GM23248 (cell line): ENCODE measurements at regions not wholly inside any gene's neighbourhood (a gene's known extent, or its start where the extent isn't known, plus 50 kb on each side); places are given as distances from the start of the nearest gene placed in this dataset.

Experiments
- DNase-seq: peaks from one replicate; pipeline ENCODE4 v3.0.0-alpha.2; 2015
- H2AFZ ChIP-seq: fragments of 200-600 bp; sonication (generic); 2 replicates; pipeline ENCODE4 v1.6.1; 2016; ENCODE audit warnings: antibody characterized with exemption
- H3F3A ChIP-seq: fragments of 200-600 bp; sonication (generic); 2 replicates; pipeline ENCODE4 v1.6.1; 2016; ENCODE audit warnings: mild to moderate bottlenecking, antibody characterized with exemption, mixed run types; ENCODE audit not compliant: insufficient read depth
- H3K27ac ChIP-seq: fragments of 200-600 bp; sonication (generic); 2 replicates; pipeline ENCODE4 v1.5.1; 2016; ENCODE audit warnings: mild to moderate bottlenecking
- H3K27me3 ChIP-seq: fragments of 200-600 bp; sonication (generic); replicated peaks from 2 replicates; pipeline ENCODE4 v1.6.1; 2016; ENCODE audit warnings: mild to moderate bottlenecking; ENCODE audit not compliant: insufficient read depth
- H3K36me3 ChIP-seq: fragments of 200-600 bp; sonication (generic); 2 replicates; pipeline ENCODE4 v1.6.1; 2016; ENCODE audit warnings: low read depth, mild to moderate bottlenecking
- H3K4me1 ChIP-seq: fragments of 200-600 bp; sonication (generic); 2 replicates; pipeline ENCODE4 v1.6.1; 2016; ENCODE audit warnings: mild to moderate bottlenecking; ENCODE audit not compliant: insufficient read depth
- H3K4me2 ChIP-seq: fragments of 200-600 bp; sonication (generic); one replicate; pipeline ENCODE4 v1.6.1; 2016; ENCODE audit warnings: mild to moderate bottlenecking; ENCODE audit not compliant: unreplicated experiment
- H3K4me3 ChIP-seq: fragments of 200-600 bp; sonication (generic); 2 replicates; pipeline ENCODE4 v1.5.1; 2016; ENCODE audit warnings: mild to moderate bottlenecking
- H3K79me2 ChIP-seq: fragments of 200-600 bp; sonication (generic); 2 replicates; pipeline ENCODE4 v1.6.1; 2016; ENCODE audit warnings: mild to moderate bottlenecking; ENCODE audit not compliant: insufficient read depth
- H3K9ac ChIP-seq: fragments of 200-600 bp; sonication (generic); 2 replicates; pipeline ENCODE4 v1.6.1; 2016; ENCODE audit warnings: mild to moderate bottlenecking
- H3K9me2 ChIP-seq: fragments of 200-600 bp; sonication (generic); 2 replicates; pipeline ENCODE4 v1.6.1; 2016; ENCODE audit warnings: mixed run types, mild to moderate bottlenecking, moderate library complexity; ENCODE audit not compliant: insufficient read depth
- H3K9me3 ChIP-seq: fragments of 200-600 bp; sonication (generic); one replicate; pipeline ENCODE4 v1.6.1; 2017; ENCODE audit warnings: low read depth
- H4K20me1 ChIP-seq: fragments of 200-600 bp; sonication (generic); 2 replicates; pipeline ENCODE4 v1.6.0; 2016; ENCODE audit not compliant: insufficient read depth
- EZH2 ChIP-seq: fragments of 200-600 bp; sonication (generic); IDR thresholded peaks from 2 replicates; pipeline ENCODE4 v1.6.1; 2018; ENCODE audit warnings: antibody characterized with exemption, mild to moderate bottlenecking; ENCODE audit not compliant: insufficient read depth, poor library complexity, severe bottlenecking
- EZH2phosphoT487 ChIP-seq: fragments of 200-600 bp; sonication (generic); IDR thresholded peaks from 2 replicates; pipeline ENCODE4 v1.6.1; 2018; ENCODE audit warnings: antibody characterized with exemption, moderate library complexity, mild to moderate bottlenecking, low read depth; ENCODE audit not compliant: insufficient read depth
- WGBS, 2 experiments: methylation state at CpG; one replicate each; pipeline ENCODE4 v1.1.6; 2015 to 2017; ENCODE audit warnings: low lambda C conversion rate in 2 of 2, low coverage in 1 of 2; ENCODE audit errors: missing lambda C conversion rate in 2 of 2; 5-methylcytosine and 5-hydroxymethylcytosine counted together
- in situ Hi-C: fragments of 300-500 bp; cut with MboI; formaldehyde crosslinking; loops from 2 replicates; pipeline ENCODE4 v1.15.0; 2020

GRCh38 chr10:43793704-43794103, 145.0 kb upstream of the ZNF32 start:
- no peaks in the 10 kb centered on the region for H4K20me1 ChIP-seq
- H3K27ac ChIP-seq: peak overlapping the region; percentile 69
- TF ChIP-seq EZH2phosphoT487 (no peak), EZH2 (no peak)
- H3K4me3 ChIP-seq: peak overlapping the region; percentile 22; the same call in 1 of the 2 replicates
- H3K4me1 ChIP-seq: peaks cover 18% of the 10 kb centered on the region
- H3K27me3 ChIP-seq: no peaks in the 10 kb centered on the region
- peak overlapping the region; percentile 25; the same call in 1 of the 2 replicates for H2AFZ ChIP-seq
- H3F3A ChIP-seq: peaks cover 21% of the 10 kb centered on the region
- H3K79me2 ChIP-seq: no peaks in the 10 kb centered on the region
- peak; percentile 90 for DNase-seq
- H3K9me2 ChIP-seq: no peaks in the 10 kb centered on the region
- no peaks in the 10 kb centered on the region for H3K9me3 ChIP-seq
- peak overlapping the region; percentile 26 for H3K4me2 ChIP-seq
- no peak overlapping the region for H3K9ac ChIP-seq
- 38 to 41% methylated on average over 6 of the region's 6 CpGs for WGBS, 2 experiments
- in situ Hi-C loops: no loop called here
- no peaks in the 10 kb centered on the region for H3K36me3 ChIP-seq

- TF ChIP-seq EZH2 (no peak), EZH2phosphoT487 (no peak)
- H3K27me3 ChIP-seq: no peaks in the 10 kb centered on the region
- H3K9me2 ChIP-seq: no peaks in the 10 kb centered on the region
- H3K4me1 ChIP-seq: peaks cover 18% of the 10 kb centered on the region
- H3K27ac ChIP-seq: no peak overlapping the region
- H3K4me3 ChIP-seq: no peak overlapping the region
- in situ Hi-C loops: no loop called here
- DNase-seq: no peak
- H4K20me1 ChIP-seq: no peaks in the 10 kb centered on the region
- 89 to 91% methylated on average over 11 of the region's 11 CpGs for WGBS, 2 experiments
- no peak overlapping the region for H3K9ac ChIP-seq
- no peaks in the 10 kb centered on the region for H3K36me3 ChIP-seq
- no peaks in the 10 kb centered on the region for H3K79me2 ChIP-seq
- H3K4me2 ChIP-seq: no peak overlapping the region
- peaks cover 18% of the 10 kb centered on the region for H3F3A ChIP-seq
- H3K9me3 ChIP-seq: no peaks in the 10 kb centered on the region
- H2AFZ ChIP-seq: no peak overlapping the region
Observed at GRCh38 chr10:43790147-43790546, 141.5 kb upstream of the ZNF32 start.

GRCh38 chr10:43785252-43785651, 136.6 kb upstream of the ZNF32 start:
- Histone ChIP-seq H4K20me1 (no peaks in the 10 kb centered on the region), H3F3A (no peaks in the 10 kb centered on the region), H3K9me2 (no peaks in the 10 kb centered on the region), H3K27ac (no peak overlapping the region), H3K27me3 (no peaks in the 10 kb centered on the region), H3K4me3 (no peak overlapping the region), H2AFZ (no peak overlapping the region), H3K36me3 (no peaks in the 10 kb centered on the region), H3K4me1 (no peaks in the 10 kb centered on the region), H3K4me2 (no peak overlapping the region), H3K9me3 (no peaks in the 10 kb centered on the region), H3K79me2 (no peaks in the 10 kb centered on the region), H3K9ac (no peak overlapping the region)
- in situ Hi-C loops: no loop called here
- TF ChIP-seq EZH2phosphoT487: no peak
- TF ChIP-seq EZH2: no peak
- no peak for DNase-seq
- 76 to 79% methylated on average over 2 of the region's 2 CpGs for WGBS, 2 experiments

- 90 to 92% methylated on average over 6 of the region's 6 CpGs for WGBS, 2 experiments
- in situ Hi-C loops: no loop called here
- DNase-seq: no peak
Observed at GRCh38 chr10:43782814-43783213, 134.1 kb upstream of the ZNF32 start.

More at GRCh38 chr10:43782814-43783213, 134.1 kb upstream of the ZNF32 start:
- Histone ChIP-seq H3K4me1 (no peaks in the 10 kb centered on the region), H3K4me3 (no peak overlapping the region), H3K36me3 (no peaks in the 10 kb centered on the region), H4K20me1 (no peaks in the 10 kb centered on the region), H3K4me2 (no peak overlapping the region), H3K9me3 (no peaks in the 10 kb centered on the region), H3K9me2 (no peaks in the 10 kb centered on the region), H3K27me3 (no peaks in the 10 kb centered on the region), H3F3A (no peaks in the 10 kb centered on the region), H3K9ac (no peak overlapping the region), H2AFZ (no peak overlapping the region), H3K27ac (no peak overlapping the region), H3K79me2 (no peaks in the 10 kb centered on the region)
- TF ChIP-seq EZH2phosphoT487: no peak
- no peak for TF ChIP-seq EZH2
